Epithelial cell of esophagus (primary cell): ENCODE measurements at regions not wholly inside any gene's neighbourhood (a gene's known extent, or its start where the extent isn't known, plus 50 kb on each side); places are given as distances from the start of the nearest gene placed in this dataset.

Experiments
- DNase-seq: peaks from one replicate; pipeline ENCODE4 v3.0.0; 2010; ENCODE audit warnings: low read depth
- H3K4me3 ChIP-seq: 2 replicates; pipeline ENCODE4 v1.5.1; 2011; ENCODE audit warnings: mild to moderate bottlenecking, low read length, control low read depth
- CTCF ChIP-seq: IDR thresholded peaks from 2 replicates; pipeline ENCODE4 v1.5.1; 2011; ENCODE audit warnings: low read depth, mild to moderate bottlenecking, low read length, control low read depth, inconsistent platforms; ENCODE audit not compliant: insufficient read depth; ENCODE audit errors: missing control alignments

- H3K4me3 ChIP-seq = no peak overlapping the region
- DNase-seq = no peak
- no peak for TF ChIP-seq CTCF
Observed at GRCh38 chr11:8788616-8789015, 106.0 kb downstream of the RPL27A start.

GRCh38 chr11:8789864-8790263, 107.3 kb downstream of the RPL27A start:
- H3K4me3 ChIP-seq = no peak overlapping the region
- TF ChIP-seq CTCF = no peak
- no peak for DNase-seq

GRCh38 chr11:8790968-8791367, 108.4 kb downstream of the RPL27A start:
- no peak for TF ChIP-seq CTCF
- H3K4me3 ChIP-seq = no peak overlapping the region
- DNase-seq = no peak

- H3K4me3 ChIP-seq = no peak overlapping the region
- TF ChIP-seq CTCF = no peak
- DNase-seq = no peak
Observed at GRCh38 chr11:8792710-8793109, 110.1 kb downstream of the RPL27A start.

- no peak for DNase-seq
- no peak for TF ChIP-seq CTCF
Observed at GRCh38 chr11:8793114-8793777, 110.7 kb downstream of the RPL27A start.

DNA sequence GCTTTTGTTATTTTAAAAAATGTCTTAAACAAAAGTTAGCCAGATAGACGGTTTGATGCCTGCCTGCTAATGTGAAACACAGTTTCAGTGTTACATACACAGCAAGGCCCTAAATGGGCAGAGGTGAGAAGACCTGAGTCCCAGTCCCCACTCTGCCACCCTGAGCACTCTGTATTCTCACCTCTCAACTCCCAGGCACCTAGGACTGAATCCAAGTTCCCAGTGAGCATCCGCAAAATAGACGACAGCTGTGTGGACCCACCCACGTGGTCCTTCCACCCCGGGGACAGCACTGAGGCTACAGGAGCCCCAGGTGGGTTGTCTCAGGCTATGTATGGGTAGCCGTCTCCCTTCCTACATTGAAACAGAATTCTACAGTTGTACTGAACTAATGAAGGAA, 111.5 kb downstream of the RPL27A start:
- no peak for TF ChIP-seq CTCF
- no peak overlapping the region for H3K4me3 ChIP-seq
- no peak for DNase-seq

More at GRCh38 chr11:8793114-8793777, 110.7 kb downstream of the RPL27A start:
- no peak overlapping the region for H3K4me3 ChIP-seq

- H3K4me3 ChIP-seq = no peak overlapping the region
- no peak for DNase-seq
- TF ChIP-seq CTCF = peak; percentile 29
Observed at GRCh38 chr11:8794677-8795103, 112.1 kb downstream of the RPL27A start.
